HEK293 (cell line): ENCODE measurements at regions not wholly inside any gene's neighbourhood (a gene's known extent, or its start where the extent isn't known, plus 50 kb on each side); places are given as distances from the start of the nearest gene placed in this dataset.

ENCODE experiments used
- CTCF ChIA-PET: fragments of 350-600 bp; formaldehyde crosslinking; extraction: SDS; loops from one replicate; lab custom pipeline; 2021; ENCODE audit warnings: antibody characterized with exemption; lab: Yijun Ruan, JAX
- POLR2A ChIA-PET: fragments of 300-600 bp; formaldehyde crosslinking; extraction: SDS; loops from one replicate; lab custom pipeline; 2020; ENCODE audit warnings: antibody characterized with exemption, inconsistent platforms; lab: Yijun Ruan, JAX
- H3K27ac ChIP-seq: fragments of 200-500 bp; sonication (Bioruptor generic); 2 replicates; pipeline ENCODE4 v1.5.1; 2014; ENCODE audit warnings: low read depth, low read length, control low read depth, inconsistent platforms; ENCODE audit errors: extremely low read depth
- H3K36me3 ChIP-seq, 2 experiments: fragments of 200-500 bp in 1 of 2; sonication (Bioruptor generic) in 1 of 2; 1 replicate in 1 of 2; 2 replicates in 1 of 2; pipeline ENCODE4 v1.5.1; 2014 to 2017; ENCODE audit warnings: inconsistent platforms in 2 of 2, low read length in 2 of 2; ENCODE audit not compliant: control insufficient read depth in 2 of 2, insufficient read depth in 1 of 2
- H3K4me1 ChIP-seq: fragments of 200-500 bp; sonication (Bioruptor generic); 2 replicates; pipeline ENCODE4 v1.5.1; 2014; ENCODE audit warnings: mild to moderate bottlenecking, low read length, inconsistent platforms; ENCODE audit not compliant: control insufficient read depth, insufficient read depth
- H3K4me3 ChIP-seq: 2 replicates; pipeline ENCODE4 v1.5.1; 2011; ENCODE audit warnings: low read depth, mild to moderate bottlenecking, control low read depth, low read length, moderate library complexity
- H3K9me3 ChIP-seq: fragments of 200-500 bp; sonication (Bioruptor generic); 2 replicates; pipeline ENCODE4 v1.5.1; 2014; ENCODE audit warnings: low read depth, low read length, inconsistent platforms; ENCODE audit not compliant: control insufficient read depth, insufficient read depth
- GFI1B ChIP-seq: fragments of 450-650 bp; formaldehyde crosslinking; IDR thresholded peaks from 2 replicates; pipeline ENCODE4 v1.5.1; 2016; ENCODE audit warnings: missing biosample characterization, missing genetic modification characterization
- SP2 ChIP-seq: fragments of 450-650 bp; formaldehyde crosslinking; IDR thresholded peaks from 2 replicates; pipeline ENCODE4 v1.5.1; 2016; ENCODE audit warnings: missing biosample characterization, missing genetic modification characterization
- ZBTB21 ChIP-seq: fragments of 450-650 bp; formaldehyde crosslinking; IDR thresholded peaks from 2 replicates; pipeline ENCODE4 v1.5.1; 2017; ENCODE audit warnings: missing biosample characterization, missing genetic modification characterization
- ZBTB7A ChIP-seq: fragments of 450-650 bp; formaldehyde crosslinking; IDR thresholded peaks from 2 replicates; pipeline ENCODE4 v1.5.1; 2016; ENCODE audit warnings: low read depth, missing biosample characterization, missing genetic modification characterization
- ZBTB8A ChIP-seq: fragments of 450-650 bp; formaldehyde crosslinking; IDR thresholded peaks from 2 replicates; pipeline ENCODE4 v1.5.1; 2016; ENCODE audit warnings: missing biosample characterization, missing genetic modification characterization
- ZNF16 ChIP-seq: fragments of 450-650 bp; formaldehyde crosslinking; IDR thresholded peaks from 2 replicates; pipeline ENCODE4 v1.5.1; 2016; ENCODE audit warnings: low read depth, missing biosample characterization, missing genetic modification characterization
- ZNF169 ChIP-seq: fragments of 450-650 bp; formaldehyde crosslinking; IDR thresholded peaks from 2 replicates; pipeline ENCODE4 v1.5.1; 2016; ENCODE audit warnings: missing biosample characterization, missing genetic modification characterization
- ZNF214 ChIP-seq: fragments of 450-650 bp; formaldehyde crosslinking; IDR thresholded peaks from 2 replicates; pipeline ENCODE4 v1.5.1; 2017; ENCODE audit warnings: missing biosample characterization, mild to moderate bottlenecking, missing genetic modification characterization, borderline replicate concordance
- ZNF223 ChIP-seq: fragments of 450-650 bp; formaldehyde crosslinking; IDR thresholded peaks from 2 replicates; pipeline ENCODE4 v1.5.1; 2016; ENCODE audit warnings: missing biosample characterization, missing genetic modification characterization
- ZNF23 ChIP-seq: fragments of 450-650 bp; formaldehyde crosslinking; IDR thresholded peaks from 2 replicates; pipeline ENCODE4 v1.5.1; 2016; ENCODE audit warnings: missing biosample characterization, missing genetic modification characterization, borderline replicate concordance
- ZNF274 ChIP-seq, 2 experiments: fragments of 200-500 bp in 1 of 2; fragments of 450-650 bp in 1 of 2; sonication (Bioruptor generic) in 1 of 2; formaldehyde crosslinking in 1 of 2; IDR thresholded peaks; 2 replicates each; pipeline versions ENCODE4 v1.5.1 to v1.6.1; 2014 to 2016; ENCODE audit warnings: borderline replicate concordance in 1 of 2, inconsistent platforms in 1 of 2, low read length in 1 of 2, missing biosample characterization in 1 of 2, missing genetic modification characterization in 1 of 2
- ZNF324 ChIP-seq: fragments of 450-650 bp; formaldehyde crosslinking; IDR thresholded peaks from 2 replicates; pipeline ENCODE4 v1.5.1; 2016; ENCODE audit warnings: missing biosample characterization, missing genetic modification characterization
- ZNF423 ChIP-seq: fragments of 450-650 bp; formaldehyde crosslinking; IDR thresholded peaks from 2 replicates; pipeline ENCODE4 v1.5.1; 2016; ENCODE audit warnings: missing biosample characterization, missing genetic modification characterization
- ZNF558 ChIP-seq: fragments of 450-650 bp; formaldehyde crosslinking; IDR thresholded peaks from 2 replicates; pipeline ENCODE4 v1.5.1; 2016; ENCODE audit warnings: missing biosample characterization, missing genetic modification characterization
- ZNF626 ChIP-seq: fragments of 450-650 bp; sonication (Bioruptor Pico); formaldehyde crosslinking; IDR thresholded peaks from 2 replicates; pipeline ENCODE4 v1.5.1; 2018; ENCODE audit warnings: missing biosample characterization, missing genetic modification characterization, inconsistent platforms
- ZNF776 ChIP-seq: fragments of 450-650 bp; formaldehyde crosslinking; IDR thresholded peaks from 2 replicates; pipeline ENCODE4 v1.5.0; 2017; ENCODE audit warnings: missing biosample characterization, missing genetic modification characterization, borderline replicate concordance
- TF ChIP-seq, protein P1 (sequence below): fragments of 450-650 bp; formaldehyde crosslinking; IDR thresholded peaks from 2 replicates; pipeline ENCODE4 v1.5.1; 2016; ENCODE audit warnings: missing biosample characterization, missing genetic modification characterization
- TF ChIP-seq, protein P2 (sequence below): fragments of 450-650 bp; formaldehyde crosslinking; IDR thresholded peaks from 2 replicates; pipeline ENCODE4 v1.5.1; 2016; ENCODE audit warnings: missing biosample characterization, missing genetic modification characterization
- TF ChIP-seq, protein P3 (sequence below): fragments of 450-650 bp; IDR thresholded peaks from 2 replicates; pipeline ENCODE4 v1.5.1; 2018; ENCODE audit warnings: missing biosample characterization, missing genetic modification characterization
- TF ChIP-seq, protein P4 (sequence below): fragments of 450-650 bp; formaldehyde crosslinking; IDR thresholded peaks from 2 replicates; pipeline ENCODE4 v1.5.1; 2016; ENCODE audit warnings: missing biosample characterization, missing genetic modification characterization

DNA sequence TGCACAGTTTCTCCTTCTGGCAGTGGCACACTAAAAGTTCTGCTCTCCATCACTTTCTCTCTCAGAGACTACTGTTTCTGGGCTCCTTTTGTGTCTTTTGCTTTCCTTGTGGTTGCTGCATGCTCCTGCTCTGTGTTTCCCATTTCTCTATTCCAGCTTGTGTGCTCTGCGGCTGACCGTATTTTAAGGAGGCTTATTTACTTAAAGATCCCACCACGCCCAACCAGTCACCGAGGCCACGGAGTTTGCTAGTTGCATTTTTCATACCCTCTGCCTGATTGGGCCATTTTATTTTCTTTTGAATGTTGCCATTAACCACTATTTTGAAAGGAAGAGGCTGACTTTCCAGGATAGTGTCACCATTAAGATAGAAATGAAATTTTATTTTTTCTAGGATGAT lies 626.4 kb upstream of the MMS22L start (continued):
- TF ChIP-seq, protein P1, sequence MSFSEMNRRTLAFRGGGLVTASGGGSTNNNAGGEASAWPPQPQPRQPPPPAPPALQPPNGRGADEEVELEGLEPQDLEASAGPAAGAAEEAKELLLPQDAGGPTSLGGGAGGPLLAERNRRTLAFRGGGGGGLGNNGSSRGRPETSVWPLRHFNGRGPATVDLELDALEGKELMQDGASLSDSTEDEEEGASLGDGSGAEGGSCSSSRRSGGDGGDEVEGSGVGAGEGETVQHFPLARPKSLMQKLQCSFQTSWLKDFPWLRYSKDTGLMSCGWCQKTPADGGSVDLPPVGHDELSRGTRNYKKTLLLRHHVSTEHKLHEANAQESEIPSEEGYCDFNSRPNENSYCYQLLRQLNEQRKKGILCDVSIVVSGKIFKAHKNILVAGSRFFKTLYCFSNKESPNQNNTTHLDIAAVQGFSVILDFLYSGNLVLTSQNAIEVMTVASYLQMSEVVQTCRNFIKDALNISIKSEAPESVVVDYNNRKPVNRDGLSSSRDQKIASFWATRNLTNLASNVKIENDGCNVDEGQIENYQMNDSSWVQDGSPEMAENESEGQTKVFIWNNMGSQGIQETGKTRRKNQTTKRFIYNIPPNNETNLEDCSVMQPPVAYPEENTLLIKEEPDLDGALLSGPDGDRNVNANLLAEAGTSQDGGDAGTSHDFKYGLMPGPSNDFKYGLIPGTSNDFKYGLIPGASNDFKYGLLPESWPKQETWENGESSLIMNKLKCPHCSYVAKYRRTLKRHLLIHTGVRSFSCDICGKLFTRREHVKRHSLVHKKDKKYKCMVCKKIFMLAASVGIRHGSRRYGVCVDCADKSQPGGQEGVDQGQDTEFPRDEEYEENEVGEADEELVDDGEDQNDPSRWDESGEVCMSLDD (tag by site-specific recombination) = no peak
- TF ChIP-seq ZBTB7A (tag by site-specific recombination) = no peak

DNA sequence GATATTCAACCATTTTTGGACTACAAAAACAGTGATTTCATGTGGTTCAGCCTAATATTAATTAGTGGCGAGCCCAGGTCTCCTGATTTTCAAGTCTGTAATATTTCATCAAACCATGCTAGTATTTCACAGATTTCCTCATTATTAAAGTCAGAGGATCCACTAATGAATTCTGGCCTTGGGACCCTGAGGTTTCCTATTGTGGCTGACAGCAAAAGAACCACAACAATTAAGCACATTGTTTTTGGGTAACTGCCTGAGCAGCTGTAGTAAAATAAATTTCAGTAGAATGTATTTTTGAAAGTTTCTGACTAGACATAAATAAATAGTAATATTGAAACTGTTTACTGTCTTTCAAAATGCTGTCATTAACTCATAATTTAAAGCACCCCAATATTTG lies 630.7 kb upstream of the MMS22L start:
- CTCF ChIA-PET = no interaction called here
- Histone ChIP-seq H3K36me3 (no peaks in the 10 kb centered on the region), H3K4me3 (no peak overlapping the region), H3K27ac (no peak overlapping the region), H3K4me1 (no peaks in the 10 kb centered on the region), H3K9me3 (no peaks in the 10 kb centered on the region)
- TF ChIP-seq ZNF558 (tag by site-specific recombination) (no peak), ZBTB8A (tag by site-specific recombination) (no peak), GFI1B (tag by site-specific recombination) (no peak), ZNF274 (IDR thresholded peaks at IDR 0.05; ENCODE audit: low read length) (no peak), ZNF274 (tag by site-specific recombination; IDR thresholded peaks at IDR 0.05; ENCODE audit: borderline replicate concordance) (no peak), ZNF16 (no peak), SP2 (no peak), ZNF223 (no peak), ZNF169 (no peak), ZNF776 (no peak), ZNF324 (tag by site-specific recombination) (no peak), ZNF214 (no peak)
- TF ChIP-seq, protein P2, sequence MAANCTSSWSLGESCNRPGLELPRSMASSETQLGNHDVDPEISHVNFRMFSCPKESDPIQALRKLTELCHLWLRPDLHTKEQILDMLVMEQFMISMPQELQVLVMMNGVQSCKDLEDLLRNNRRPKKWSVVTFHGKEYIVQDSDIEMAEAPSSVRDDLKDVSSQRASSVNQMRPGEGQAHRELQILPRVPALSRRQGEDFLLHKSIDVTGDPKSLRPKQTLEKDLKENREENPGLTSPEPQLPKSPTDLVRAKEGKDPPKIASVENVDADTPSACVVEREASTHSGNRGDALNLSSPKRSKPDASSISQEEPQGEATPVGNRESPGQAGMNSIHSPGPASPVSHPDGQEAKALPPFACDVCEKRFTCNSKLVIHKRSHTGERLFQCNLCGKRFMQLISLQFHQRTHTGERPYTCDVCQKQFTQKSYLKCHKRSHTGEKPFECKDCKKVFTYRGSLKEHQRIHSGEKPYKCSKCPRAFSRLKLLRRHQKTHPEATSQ (tag by site-specific recombination) = no peak
- TF ChIP-seq, protein P3, sequence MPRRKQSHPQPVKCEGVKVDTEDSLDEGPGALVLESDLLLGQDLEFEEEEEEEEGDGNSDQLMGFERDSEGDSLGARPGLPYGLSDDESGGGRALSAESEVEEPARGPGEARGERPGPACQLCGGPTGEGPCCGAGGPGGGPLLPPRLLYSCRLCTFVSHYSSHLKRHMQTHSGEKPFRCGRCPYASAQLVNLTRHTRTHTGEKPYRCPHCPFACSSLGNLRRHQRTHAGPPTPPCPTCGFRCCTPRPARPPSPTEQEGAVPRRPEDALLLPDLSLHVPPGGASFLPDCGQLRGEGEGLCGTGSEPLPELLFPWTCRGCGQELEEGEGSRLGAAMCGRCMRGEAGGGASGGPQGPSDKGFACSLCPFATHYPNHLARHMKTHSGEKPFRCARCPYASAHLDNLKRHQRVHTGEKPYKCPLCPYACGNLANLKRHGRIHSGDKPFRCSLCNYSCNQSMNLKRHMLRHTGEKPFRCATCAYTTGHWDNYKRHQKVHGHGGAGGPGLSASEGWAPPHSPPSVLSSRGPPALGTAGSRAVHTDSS (tag by site-specific recombination) = no peak
- POLR2A ChIA-PET = no interaction called here

DNA sequence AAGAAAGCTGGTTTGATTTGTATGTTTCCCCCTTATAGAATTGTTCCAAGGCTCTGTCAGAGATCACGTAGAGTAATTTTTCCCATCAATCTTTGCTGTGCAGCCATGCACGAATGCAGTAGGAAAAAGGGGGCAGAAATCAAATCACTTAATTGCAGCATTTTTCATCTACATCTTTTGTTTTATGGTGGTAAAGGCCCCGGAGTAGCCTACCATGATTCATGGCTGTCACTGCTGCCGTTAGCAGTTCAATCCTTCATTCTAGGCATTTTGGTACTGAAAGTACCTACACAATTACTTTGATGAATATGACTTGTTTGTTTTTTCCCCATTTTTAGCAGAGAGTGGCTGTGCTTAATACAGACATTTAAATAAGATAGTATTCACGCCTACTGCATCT lies 631.9 kb upstream of the MMS22L start:
- H3K36me3 ChIP-seq = no peaks in the 10 kb centered on the region
- H3K9me3 ChIP-seq = no peaks in the 10 kb centered on the region
- H3K27ac ChIP-seq = no peak overlapping the region
- POLR2A ChIA-PET = no interaction called here
- no peaks in the 10 kb centered on the region for H3K4me1 ChIP-seq
- CTCF ChIA-PET = no interaction called here
- no peak overlapping the region for H3K4me3 ChIP-seq
- TF ChIP-seq ZNF324 (tag by site-specific recombination) (no peak), ZNF423 (tag by site-specific recombination) (no peak), ZNF558 (tag by site-specific recombination) (no peak), ZNF23 (tag by site-specific recombination) (no peak), ZBTB21 (tag by site-specific recombination) (no peak), ZNF626 (no peak)
- TF ChIP-seq, protein P4, sequence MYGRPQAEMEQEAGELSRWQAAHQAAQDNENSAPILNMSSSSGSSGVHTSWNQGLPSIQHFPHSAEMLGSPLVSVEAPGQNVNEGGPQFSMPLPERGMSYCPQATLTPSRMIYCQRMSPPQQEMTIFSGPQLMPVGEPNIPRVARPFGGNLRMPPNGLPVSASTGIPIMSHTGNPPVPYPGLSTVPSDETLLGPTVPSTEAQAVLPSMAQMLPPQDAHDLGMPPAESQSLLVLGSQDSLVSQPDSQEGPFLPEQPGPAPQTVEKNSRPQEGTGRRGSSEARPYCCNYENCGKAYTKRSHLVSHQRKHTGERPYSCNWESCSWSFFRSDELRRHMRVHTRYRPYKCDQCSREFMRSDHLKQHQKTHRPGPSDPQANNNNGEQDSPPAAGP = no peak
